GF-D8 (cell line): ENCODE measurements at regions not wholly inside any gene's neighbourhood (a gene's known extent, or its start where the extent isn't known, plus 50 kb on each side); places are given as distances from the start of the nearest gene placed in this dataset.
"Not testable (repeated sequence)": the region's sequence is repeated elsewhere in the genome, so short reads cannot be mapped to it uniquely, and the experiment has no call there.

ENCODE experiments used
- DNase-seq: peaks from one replicate; lab custom pipeline; 2025; lab: John Stamatoyannopoulos, UW

DNA sequence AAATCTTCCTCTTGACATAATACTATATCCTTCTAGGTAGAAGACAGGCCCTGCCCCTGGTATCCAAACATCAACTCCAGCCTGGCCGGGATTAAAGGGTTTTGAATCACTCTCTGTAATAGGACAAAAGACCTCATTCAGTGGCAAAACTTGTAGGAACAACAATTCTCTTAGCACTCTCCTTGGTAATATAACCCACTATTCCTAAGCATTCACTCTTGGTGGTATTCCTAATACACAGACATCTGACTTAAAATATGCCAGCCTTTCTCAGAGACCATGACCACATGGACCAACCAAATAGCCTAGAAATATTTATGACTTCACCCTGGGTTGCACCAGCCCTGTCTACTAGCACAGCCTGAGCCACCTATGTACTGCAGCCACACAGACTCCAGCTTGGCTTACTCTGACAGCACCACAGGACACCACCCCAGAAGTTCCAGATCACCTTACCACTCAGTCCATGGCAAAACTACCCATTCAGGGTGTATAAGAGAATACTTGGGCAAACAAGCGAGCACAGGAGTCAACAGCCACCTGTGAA lies 244.9 kb upstream of the NEBL start:
- no peak for DNase-seq

DNA sequence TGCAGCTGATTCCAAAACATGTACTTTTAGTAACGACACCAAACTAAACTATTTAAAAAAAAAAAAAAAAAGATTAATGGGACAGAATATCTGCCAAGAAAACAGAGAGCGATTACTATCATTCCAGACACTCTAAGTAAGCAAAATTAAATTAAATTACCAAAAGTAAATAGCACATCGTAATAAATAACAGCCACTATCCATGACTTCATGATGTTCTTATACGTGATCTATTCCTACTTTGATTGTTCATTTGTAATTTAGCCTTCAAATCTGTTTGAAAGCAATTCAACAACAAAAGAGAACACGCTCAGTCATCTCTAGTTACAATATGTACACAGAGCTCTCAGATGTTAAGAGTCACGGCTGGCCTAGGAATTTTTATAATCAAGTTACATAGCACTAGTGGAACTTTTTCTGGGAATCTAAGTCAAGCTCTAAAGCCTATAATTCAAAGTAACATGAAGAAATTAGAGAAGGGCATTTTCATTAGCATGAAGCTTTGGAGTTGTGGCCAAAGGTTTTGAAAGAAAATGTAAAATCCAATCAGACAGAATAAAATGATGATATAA lies 241.7 kb upstream of the NEBL start:
- no peak for DNase-seq

DNA sequence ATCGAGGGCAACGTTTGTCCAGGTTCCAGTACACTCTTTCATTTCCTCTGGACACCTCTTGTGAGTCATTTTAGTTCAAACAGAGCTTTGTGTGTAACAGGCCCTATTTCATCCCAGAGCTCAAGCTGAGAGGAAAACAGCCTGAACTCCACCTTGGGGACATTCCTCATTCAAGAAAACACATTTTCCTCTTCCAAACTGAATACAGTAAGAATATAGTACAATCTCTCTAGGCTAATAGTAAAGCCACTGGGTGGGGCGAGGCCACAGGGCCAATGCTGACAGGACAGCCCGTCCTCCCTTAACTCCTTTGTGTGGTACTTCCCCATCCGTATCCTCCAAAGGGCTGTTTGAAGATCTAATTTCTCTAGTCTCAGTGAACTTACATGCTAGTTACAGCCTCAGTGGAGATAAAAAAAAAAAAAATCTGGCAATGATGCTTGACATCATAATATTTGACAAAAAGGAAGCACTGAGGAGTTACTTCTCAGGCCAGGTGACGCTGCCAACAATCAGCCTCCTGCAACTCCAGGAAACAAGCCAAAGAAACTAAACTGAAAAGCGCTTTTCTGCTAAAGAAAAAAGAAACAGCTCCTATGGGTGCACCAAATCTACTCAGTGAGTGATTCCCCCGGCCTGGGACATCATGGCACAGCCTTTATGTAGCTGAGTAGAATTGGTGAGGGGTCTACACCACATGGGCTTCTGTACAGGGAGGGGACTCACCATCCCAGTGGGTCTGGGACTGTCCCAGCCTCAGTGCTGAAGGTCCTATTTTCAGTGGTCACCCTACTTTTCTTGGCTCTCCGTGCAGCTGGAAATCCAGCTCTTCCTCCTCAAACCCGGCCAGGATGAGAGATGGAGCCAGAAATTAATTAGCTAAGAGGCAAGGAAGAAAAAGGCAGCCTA lies 238.2 kb upstream of the NEBL start:
- no peak for DNase-seq

DNA sequence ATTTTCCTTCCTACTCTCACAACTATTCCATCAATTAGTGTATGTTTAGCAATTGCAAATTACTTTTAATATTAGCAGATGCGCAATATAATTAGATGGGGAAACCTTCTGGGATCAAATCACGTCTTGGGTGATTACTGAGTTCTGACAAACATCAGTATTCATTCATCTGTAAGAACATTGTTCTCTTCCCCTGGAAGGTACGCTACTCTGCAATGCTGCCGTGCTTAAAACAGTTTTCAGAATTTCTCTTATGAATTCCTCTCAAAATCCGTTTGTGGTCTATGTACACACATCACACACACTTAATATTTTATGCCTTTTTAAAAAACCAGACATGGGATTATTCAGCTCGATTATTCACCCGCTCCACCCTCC lies 237.5 kb upstream of the NEBL start:
- DNase-seq, result no peak

DNA sequence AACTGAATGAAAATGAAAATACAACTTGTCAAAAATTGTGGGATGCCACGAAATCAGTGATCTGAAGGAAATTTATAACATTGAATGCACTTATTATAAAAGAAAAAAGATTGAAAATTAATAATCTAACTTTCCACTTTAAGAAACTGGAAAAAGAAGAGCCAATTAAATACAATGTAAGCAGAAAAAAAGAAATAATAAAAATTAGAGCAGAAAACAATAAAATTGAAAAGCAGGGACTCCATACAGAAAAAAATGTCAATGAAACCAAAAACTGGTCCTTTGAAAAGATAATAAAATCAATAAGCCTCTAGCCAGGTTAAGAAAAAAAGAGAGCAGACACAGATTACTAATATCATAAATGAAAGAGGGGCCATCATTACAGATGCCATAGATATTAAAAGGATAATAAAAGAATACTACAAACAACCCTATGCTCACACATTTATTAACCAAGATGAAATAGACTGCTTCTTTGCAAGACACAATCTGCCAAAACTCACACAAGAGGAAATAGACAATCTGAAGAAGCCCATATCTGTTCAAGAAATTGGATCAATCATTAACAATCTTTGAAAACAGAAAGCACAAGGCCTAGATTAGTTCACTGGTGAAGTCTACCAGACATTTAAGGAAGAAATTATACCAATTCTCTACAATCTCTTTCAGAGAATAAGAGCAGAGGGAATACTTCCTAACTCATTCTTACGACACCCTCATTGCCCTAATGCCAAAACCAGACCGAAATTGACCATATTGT lies 233.8 kb upstream of the NEBL start:
- no peak for DNase-seq

DNA sequence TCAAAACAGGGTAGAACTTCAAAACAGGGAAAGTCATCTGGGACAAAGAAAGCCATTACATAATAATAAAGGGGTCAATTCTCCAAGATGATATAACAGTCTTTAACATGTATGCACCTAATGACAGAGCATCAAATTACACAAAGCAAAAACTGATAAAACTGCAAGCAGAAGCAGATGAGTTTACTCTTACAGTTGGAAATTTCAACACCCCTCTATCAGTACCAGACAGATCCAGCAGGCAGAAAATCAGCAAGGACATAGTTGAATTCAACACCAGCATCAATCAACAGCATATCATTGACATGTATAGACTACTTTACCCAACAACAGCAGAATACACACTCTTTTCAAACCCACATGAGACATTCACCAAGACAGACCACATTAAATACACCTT lies 233.0 kb upstream of the NEBL start:
- no peak for DNase-seq

DNA sequence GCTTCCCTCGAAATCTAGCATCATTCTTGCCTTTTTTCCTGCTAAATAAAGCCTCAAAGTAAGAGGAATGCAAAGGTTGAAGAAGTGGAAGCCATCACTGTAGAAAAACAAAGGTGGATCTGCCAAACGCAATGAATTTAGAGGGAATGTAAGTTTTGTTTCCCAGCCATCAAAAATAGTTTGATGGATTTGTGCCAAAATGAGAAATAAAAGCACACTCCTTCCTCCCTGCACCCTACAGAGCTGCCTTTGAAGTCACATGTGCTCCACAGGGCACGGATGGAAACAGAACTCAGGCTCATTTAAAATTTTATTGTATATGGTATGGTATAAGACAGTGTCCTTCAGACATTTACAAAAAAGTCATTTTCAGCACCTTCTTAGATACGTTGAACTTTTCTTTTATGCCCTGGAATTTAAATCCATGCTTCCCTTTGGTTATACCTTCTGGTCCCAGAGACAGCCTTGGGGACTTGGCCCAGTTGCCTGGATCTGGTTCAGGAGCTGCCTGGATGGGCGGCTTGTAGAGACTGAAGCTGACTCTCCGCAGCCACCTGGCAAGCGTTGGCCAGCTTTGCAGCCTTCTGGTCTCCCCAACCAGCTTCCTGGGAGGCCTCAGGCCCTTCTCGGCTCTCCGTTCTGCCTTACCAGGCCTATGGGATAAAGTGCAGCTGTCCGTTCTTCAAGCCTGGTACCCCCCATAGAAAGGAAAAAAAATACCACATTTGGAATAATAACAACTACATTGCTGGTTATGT lies 228.5 kb upstream of the NEBL start:
- no peak for DNase-seq

DNA sequence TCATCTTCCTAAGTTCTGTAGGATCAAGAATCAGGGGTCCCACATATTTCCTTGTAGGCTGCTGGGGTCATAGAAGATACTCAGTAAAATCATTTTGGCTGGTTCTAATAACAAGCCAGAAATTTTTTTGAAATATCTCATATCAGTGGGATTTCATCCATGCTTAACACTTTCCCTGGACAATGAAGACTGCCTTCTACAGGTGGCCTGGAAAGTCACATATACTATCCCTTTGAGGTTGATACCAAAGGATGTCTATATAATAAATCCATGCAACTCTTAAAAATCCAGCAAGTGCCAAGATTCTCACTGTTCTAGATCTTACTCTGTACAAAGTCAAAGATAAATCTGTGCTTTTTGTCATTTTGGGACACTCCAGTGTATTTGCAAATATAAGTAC lies 225.8 kb upstream of the NEBL start:
- DNase-seq, result no peak

DNA sequence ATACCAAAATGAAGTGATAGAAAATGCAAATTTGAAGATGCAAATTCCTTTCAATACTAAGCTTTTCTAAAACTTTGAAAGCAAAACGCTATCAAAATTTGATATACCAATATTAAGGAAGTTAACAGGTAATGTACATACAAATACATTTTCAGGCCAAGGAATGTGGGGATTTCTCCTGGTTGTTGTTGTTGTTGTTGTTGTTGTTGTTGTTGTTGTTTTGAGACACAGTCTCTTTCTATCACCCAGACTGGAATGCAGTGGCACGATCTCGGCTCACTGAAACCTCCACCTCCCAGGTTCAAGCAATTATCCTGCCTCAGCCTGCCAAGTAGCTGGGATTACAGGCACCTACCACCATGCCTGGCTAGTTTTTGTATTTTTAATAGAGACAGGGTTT lies 224.7 kb upstream of the NEBL start:
- not testable (repeated sequence) for DNase-seq

DNA sequence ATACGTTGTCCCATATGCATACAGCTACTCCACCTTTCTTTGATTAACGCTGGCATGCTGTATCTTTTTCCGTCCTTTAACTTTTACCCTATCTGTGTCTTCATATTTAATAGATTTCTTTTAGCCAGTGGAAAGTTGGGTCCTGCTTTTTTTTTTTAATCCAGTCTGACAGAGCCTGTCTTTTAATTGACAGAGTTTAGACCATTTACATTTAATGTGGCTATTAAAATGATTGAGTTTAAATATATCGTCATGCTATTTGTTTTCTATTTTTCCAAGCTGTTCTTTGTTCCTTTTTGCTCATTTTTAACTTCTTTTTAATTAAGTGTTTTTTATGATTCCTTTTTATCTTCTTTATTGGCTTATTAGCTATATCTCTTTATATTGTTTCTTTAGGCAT lies 217.6 kb upstream of the NEBL start:
- no peak for DNase-seq

DNA sequence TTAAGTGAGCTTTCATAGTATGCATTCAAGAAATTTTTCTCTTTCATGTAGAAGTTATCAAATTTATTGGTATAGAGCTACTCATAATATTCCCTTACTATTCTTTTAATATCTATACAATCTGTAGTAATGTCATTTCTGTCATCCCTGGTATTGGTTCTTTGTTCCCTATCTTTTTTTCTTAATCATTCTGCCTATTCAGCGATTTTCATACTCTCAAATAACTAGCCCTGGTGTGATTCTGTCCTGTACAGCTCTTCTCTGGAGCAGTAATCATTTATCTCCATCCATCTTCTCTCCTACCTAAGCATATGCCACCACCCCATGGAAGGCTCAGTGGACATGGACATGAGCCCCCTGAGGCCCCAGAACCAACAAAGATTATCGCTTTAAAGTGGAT lies 213.2 kb upstream of the NEBL start:
- DNase-seq, result no peak

DNA sequence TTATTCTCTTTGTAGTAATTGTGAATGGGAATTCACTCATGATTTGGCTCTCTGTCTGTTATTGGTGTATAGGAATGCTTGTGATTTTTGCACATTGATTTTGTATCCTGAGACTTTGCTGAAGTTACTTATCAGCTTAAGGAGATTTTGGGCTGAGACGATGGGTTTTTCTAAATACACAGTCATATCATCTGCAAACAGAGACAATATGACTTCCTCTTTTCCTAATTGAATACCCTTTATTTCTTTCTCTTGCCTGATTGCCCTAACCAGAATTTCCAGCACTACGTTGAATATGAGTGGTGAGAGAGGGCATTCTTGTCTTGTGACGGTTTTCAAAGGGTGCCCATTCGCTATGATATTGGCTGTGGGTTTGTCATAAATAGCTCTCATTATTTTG lies 209.8 kb upstream of the NEBL start:
- DNase-seq, result not testable (repeated sequence)

DNA sequence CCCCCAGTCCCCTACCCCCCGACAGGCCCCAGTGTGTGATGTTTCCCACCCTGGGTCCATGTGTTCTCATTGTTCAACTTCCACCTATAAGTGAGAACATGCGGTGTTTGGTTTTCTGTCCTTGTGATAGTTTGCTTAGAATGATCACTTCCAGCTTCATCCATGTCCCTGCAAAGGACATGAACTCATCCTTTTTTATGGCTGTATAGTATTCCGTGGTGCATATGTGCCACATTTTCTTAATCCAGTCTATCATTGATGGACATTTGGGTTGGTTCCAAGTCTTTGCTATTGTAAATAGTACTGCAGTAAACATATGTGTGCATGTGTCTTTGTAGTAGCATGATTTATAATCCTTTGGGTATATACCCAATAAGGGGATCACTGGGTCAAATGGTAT lies 208.2 kb upstream of the NEBL start:
- DNase-seq, result not testable (repeated sequence)

DNA sequence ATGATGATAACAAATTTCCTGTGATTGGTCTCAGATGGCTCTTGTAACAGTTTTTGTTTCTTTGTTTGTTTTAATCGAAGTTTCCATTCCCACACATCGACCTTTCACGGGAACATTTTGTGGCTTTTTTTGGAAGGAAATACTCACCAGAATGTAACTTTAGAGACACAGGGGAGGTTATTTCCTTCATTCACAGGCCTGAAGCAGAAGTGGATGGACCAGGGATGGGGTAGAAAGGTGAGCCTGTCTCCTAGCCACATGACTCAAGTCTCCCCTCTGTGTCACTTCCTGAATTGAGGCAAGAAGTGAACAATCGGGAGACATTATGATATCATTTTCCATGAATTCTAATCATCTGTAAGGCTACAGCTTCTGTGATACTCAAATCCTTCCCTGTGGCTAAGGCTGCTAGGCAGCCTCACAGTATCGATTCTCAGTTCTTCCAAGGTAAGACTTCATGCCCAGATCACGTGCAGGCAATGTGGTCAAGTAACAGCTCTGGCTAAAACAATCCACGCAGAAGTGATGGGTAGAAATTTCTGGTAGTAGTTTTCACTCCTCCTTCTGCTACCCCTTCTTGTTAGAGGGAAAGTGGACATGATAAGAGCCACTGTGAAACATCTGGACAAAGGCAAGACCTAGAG lies 203.9 kb upstream of the NEBL start:
- DNase-seq, result no peak

DNA sequence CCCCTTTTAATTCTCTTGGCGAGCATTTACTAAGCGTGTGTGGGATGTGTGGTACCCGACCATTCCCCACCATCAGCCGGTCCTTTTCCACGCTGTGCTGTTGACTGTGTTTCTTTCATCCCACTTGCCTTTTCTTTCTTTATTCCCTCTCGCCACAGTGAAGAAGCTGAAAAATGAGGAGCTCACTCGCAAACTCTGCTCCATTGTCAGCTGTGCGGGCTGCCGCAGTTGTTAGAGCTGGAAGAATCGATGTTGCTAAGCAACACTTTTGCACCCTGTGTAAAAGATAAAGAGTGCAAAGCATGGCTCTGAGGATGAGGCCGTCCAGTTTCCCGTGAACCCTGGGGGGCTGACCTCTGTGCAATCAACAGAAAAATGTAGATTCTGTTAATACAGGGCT lies 203.1 kb upstream of the NEBL start:
- no peak for DNase-seq

DNA sequence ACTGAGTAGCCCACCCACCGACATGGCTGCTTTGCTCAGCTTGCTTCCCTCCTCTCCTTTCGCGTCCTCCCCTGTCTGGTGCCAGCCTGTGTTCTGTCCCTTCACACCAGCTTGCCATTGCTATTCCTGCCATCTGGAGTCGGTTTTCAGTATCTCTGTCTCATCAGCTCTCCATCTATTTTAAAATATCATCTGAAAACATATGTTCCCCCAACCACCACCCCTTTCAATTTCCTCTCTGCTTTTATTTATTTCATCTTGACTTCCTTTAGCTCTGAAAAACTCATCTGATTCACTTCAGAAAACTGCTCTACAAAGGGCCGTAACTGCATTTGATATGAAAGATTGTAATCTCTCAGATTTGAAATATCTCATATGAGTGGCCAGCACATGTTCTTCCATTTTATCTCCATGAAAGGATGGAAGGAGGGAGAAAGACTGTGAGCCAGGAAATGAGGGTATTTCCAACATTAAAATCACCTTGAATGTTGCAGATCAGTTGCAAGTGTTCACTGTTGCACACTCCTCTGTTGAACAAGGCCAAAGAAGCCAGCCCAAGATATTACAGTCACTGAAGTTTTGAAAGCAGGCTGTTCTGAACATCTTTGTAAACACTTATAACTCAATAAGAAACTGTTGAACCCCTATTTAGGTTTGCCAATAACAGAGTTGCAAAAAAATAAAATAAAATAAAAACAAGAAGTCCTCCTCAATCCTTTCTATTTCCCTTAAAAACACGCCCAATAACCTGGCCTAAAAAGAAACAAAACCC lies 202.4 kb upstream of the NEBL start:
- DNase-seq, result no peak

DNA sequence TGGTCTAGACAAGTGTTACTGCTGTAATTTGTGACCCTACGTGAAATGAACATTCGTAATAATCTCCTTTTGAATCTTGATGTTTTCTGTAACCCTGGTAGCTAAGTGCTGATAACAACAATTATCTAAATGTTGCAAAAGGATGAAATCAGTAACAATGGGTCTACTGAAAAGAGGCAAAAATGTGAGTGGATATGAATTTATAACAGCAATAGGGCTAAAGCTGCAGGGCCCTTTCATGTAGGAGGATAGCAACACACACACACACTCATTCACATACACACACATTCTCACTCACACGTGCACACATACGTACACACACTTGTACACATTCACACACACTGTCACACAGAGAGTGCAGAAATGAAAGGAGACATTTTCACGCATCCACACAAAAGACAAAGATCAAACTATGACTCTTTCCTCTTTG lies 200.8 kb upstream of the NEBL start:
- no peak for DNase-seq

DNA sequence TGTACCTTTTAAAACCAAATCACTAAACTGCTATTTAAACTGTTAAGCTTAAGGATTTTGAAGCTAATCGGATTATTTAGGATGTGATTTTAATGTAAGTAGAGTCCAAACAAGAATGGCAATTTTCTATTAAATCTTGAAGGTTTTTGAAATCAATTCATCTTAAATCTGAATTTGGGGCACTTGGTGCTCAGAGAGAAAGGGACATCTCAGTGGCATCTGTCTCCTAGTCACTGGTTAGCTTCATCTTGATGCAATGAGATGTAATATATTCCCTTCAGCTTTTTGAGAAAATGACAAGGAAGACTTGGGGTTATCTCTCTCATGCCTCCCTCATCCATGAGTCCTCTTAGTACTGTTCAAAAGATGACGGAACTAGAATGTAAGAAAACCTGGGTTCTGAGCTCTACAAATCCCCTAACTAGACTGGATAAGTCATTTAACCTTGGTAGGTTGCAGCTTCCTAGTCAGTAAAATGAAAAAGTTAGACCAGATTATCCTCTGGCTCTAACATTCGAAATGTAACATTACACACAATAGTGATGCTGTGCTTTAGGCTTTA lies 198.5 kb upstream of the NEBL start:
- no peak for DNase-seq

DNA sequence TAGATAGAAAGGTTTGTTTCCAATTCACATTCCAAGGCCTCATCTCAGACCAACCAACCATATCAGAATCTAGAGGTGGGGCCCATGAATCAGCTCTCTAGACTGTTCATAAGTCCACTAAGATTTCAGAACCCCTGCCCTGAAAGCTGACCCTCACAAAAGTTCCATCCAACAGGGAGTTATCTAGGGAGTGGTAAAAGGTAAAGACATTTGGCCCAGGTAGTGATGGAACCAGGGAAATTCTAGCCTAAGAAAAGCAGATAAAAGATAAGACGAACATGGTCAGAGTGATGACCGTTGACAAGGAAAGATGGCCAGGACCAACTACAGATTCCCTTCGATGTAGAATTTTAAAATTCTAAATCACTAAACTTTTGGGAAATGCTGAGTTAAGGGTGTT lies 198.0 kb upstream of the NEBL start:
- DNase-seq, result no peak
